ENCODE measurements at regions not wholly inside any gene's neighbourhood (a gene's known extent, or its start where the extent isn't known, plus 50 kb on each side); places are given as distances from the start of the nearest gene placed in this dataset.

GRCh38 chr10:71081912-71082311 lies 130.5 kb upstream of the UNC5B start:
- no peaks in the 10 kb centered on the region for H3K36me3 ChIP-seq
- no peaks in the 10 kb centered on the region for H3K27me3 ChIP-seq
- intact Hi-C loops (cut with DNase I) = no loop called here
- DNase-seq (peak in 1 of 3 donors; percentile 26), ATAC-seq (no peak)
- whole genome bisulfite sequencing (ENCODE audit: insufficient coverage, low coverage, low lambda C conversion rate, missing lambda C conversion rate) = 63% methylated on average over 1 of the region's 2 CpGs
- no peak overlapping the region for H3K4me3 ChIP-seq
- no peaks in the 10 kb centered on the region for H3K9me3 ChIP-seq
- no peak overlapping the region for H3K27ac ChIP-seq
- TF ChIP-seq POLR2A (IDR thresholded peaks at IDR 0.05) = no peak
- no peak for TF ChIP-seq CTCF (IDR thresholded peaks at IDR 0.05)
- no peaks in the 10 kb centered on the region for H3K4me1 ChIP-seq

- intact Hi-C loops (cut with DNase I) = no loop called here
- DNase-seq (peak in 1 of 3 donors; percentile 4), ATAC-seq (no peak)
- Histone ChIP-seq H3K27ac (no peak overlapping the region), H3K36me3 (no peaks in the 10 kb centered on the region), H3K4me3 (no peak overlapping the region), H3K27me3 (no peaks in the 10 kb centered on the region), H3K9me3 (no peaks in the 10 kb centered on the region), H3K4me1 (no peaks in the 10 kb centered on the region)
- 60% methylated on average over 8 of the region's 10 CpGs for WGBS (ENCODE audit: insufficient coverage, low coverage, low lambda C conversion rate, missing lambda C conversion rate)
- TF ChIP-seq POLR2A (IDR thresholded peaks at IDR 0.05) (no peak), CTCF (IDR thresholded peaks at IDR 0.05) (no peak)
These were observed 129.2 kb upstream of the UNC5B start for GRCh38 chr10:71082960-71083715.

- TF ChIP-seq CTCF (IDR thresholded peaks at IDR 0.05) = no peak
- TF ChIP-seq POLR2A (IDR thresholded peaks at IDR 0.05) = no peak
- peak in 1 of 3 donors; percentile 13 for DNase-seq
- Histone ChIP-seq H3K4me1 (no peaks in the 10 kb centered on the region), H3K9me3 (no peaks in the 10 kb centered on the region), H3K4me3 (no peak overlapping the region), H3K27ac (no peak overlapping the region), H3K36me3 (no peaks in the 10 kb centered on the region), H3K27me3 (no peaks in the 10 kb centered on the region)
- ATAC-seq = no peak
- intact Hi-C loops (cut with DNase I) = no loop called here
- 62% methylated on average over 3 of the region's 5 CpGs for WGBS (ENCODE audit: insufficient coverage, low coverage, low lambda C conversion rate, missing lambda C conversion rate)
These were observed 128.7 kb upstream of the UNC5B start for GRCh38 chr10:71083716-71083975.

GRCh38 chr10:71084061-71084817 lies 128.1 kb upstream of the UNC5B start:
- H3K9me3 ChIP-seq = no peaks in the 10 kb centered on the region
- H3K36me3 ChIP-seq = no peaks in the 10 kb centered on the region
- no peaks in the 10 kb centered on the region for H3K4me1 ChIP-seq
- TF ChIP-seq POLR2A (IDR thresholded peaks at IDR 0.05) (no peak), CTCF (IDR thresholded peaks at IDR 0.05) (no peak)
- intact Hi-C loops (cut with DNase I) = no loop called here
- H3K27ac ChIP-seq = no peak overlapping the region
- no peak overlapping the region for H3K4me3 ChIP-seq
- no peak for ATAC-seq
- DNase-seq = peak in 2 of 3 donors; percentile 34 to 35
- 49% methylated on average over 3 of the region's 10 CpGs for WGBS (ENCODE audit: insufficient coverage, low coverage, low lambda C conversion rate, missing lambda C conversion rate)
- H3K27me3 ChIP-seq = no peaks in the 10 kb centered on the region

Data from right lobe of liver (tissue), 6 donors.